ENCODE measurements at regions not wholly inside any gene's neighbourhood (a gene's known extent, or its start where the extent isn't known, plus 50 kb on each side); places are given as distances from the start of the nearest gene placed in this dataset.

GRCh38 chr3:67946436-67946835, 292.0 kb upstream of the SUCLG2 start:
- no peak for TF ChIP-seq POLR2A (IDR thresholded peaks at IDR 0.05)
- TF ChIP-seq, protein P1, sequence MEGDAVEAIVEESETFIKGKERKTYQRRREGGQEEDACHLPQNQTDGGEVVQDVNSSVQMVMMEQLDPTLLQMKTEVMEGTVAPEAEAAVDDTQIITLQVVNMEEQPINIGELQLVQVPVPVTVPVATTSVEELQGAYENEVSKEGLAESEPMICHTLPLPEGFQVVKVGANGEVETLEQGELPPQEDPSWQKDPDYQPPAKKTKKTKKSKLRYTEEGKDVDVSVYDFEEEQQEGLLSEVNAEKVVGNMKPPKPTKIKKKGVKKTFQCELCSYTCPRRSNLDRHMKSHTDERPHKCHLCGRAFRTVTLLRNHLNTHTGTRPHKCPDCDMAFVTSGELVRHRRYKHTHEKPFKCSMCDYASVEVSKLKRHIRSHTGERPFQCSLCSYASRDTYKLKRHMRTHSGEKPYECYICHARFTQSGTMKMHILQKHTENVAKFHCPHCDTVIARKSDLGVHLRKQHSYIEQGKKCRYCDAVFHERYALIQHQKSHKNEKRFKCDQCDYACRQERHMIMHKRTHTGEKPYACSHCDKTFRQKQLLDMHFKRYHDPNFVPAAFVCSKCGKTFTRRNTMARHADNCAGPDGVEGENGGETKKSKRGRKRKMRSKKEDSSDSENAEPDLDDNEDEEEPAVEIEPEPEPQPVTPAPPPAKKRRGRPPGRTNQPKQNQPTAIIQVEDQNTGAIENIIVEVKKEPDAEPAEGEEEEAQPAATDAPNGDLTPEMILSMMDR (IDR thresholded peaks at IDR 0.05), result no peak
